Effector memory CD8-positive, alpha-beta T cell (primary cell): ENCODE measurements at regions not wholly inside any gene's neighbourhood (a gene's known extent, or its start where the extent isn't known, plus 50 kb on each side); places are given as distances from the start of the nearest gene placed in this dataset.

Source experiments
- ATAC-seq: fragments of 150-1000 bp; cut with Tn5 transposase; replicated peaks from 2 replicates; pipeline ENCODE4 v1.10.0; 2021; ENCODE audit warnings: mild to moderate bottlenecking, moderate library complexity
- DNase-seq, 3 experiments: peaks; one replicate each; pipeline ENCODE4 v3.0.0; 2021
- H3K27ac Mint-ChIP-seq, 2 donors: one replicate each; pipeline ENCODE4 v1.8.0; 2022; ENCODE audit warnings: mild to moderate bottlenecking in 2 of 2, mixed read lengths in 2 of 2, moderate library complexity in 2 of 2
- H3K27me3 Mint-ChIP-seq, 2 donors: one replicate each; pipeline ENCODE4 v1.8.0; 2022; ENCODE audit warnings: mixed read lengths in 2 of 2
- H3K36me3 Mint-ChIP-seq: one replicate; pipeline ENCODE4 v1.8.0; 2022; ENCODE audit warnings: mild to moderate bottlenecking, moderate library complexity, mixed read lengths; ENCODE audit not compliant: insufficient read depth
- H3K4me1 Mint-ChIP-seq, 2 donors: one replicate each; pipeline ENCODE4 v1.8.0; 2022; ENCODE audit warnings: low read depth in 2 of 2, mixed read lengths in 2 of 2
- H3K4me3 Mint-ChIP-seq, 2 donors: one replicate each; pipeline ENCODE4 v1.8.0; 2022; ENCODE audit warnings: mild to moderate bottlenecking in 2 of 2, mixed read lengths in 2 of 2, moderate library complexity in 2 of 2
- H3K9me3 Mint-ChIP-seq, 2 donors: one replicate each; pipeline ENCODE4 v1.8.0; 2022; ENCODE audit warnings: mixed read lengths in 2 of 2

- ATAC-seq (no peak), DNase-seq (no peak)
- H3K27me3 Mint-ChIP-seq = peaks cover 77 to 83% of the 10 kb centered on the region in 2 donors
- peaks cover 3 to 7% of the 10 kb centered on the region in 2 donors for H3K4me1 Mint-ChIP-seq
- no peaks in the 10 kb centered on the region for H3K9me3 Mint-ChIP-seq
- no peak overlapping the region for H3K27ac Mint-ChIP-seq
- H3K36me3 Mint-ChIP-seq = no peaks in the 10 kb centered on the region
- H3K4me3 Mint-ChIP-seq = no peak overlapping the region
Measured at GRCh38 chr10:100684688-100685235, 60.6 kb upstream of the PAX2 start.

GRCh38 chr10:100685331-100685730, 60.1 kb upstream of the PAX2 start:
- Mint-ChIP-seq H3K27ac (no peak overlapping the region), H3K4me1 (peaks cover 3 to 7% of the 10 kb centered on the region in 2 donors), H3K4me3 (no peak overlapping the region), H3K27me3 (peaks cover 77 to 78% of the 10 kb centered on the region in 2 donors), H3K9me3 (no peaks in the 10 kb centered on the region), H3K36me3 (no peaks in the 10 kb centered on the region)
- DNase-seq (no peak), ATAC-seq (no peak)

- Mint-ChIP-seq H3K27ac (no peak overlapping the region), H3K36me3 (no peaks in the 10 kb centered on the region), H3K4me1 (peaks cover 3 to 7% of the 10 kb centered on the region in 2 donors), H3K9me3 (no peaks in the 10 kb centered on the region), H3K27me3 (peaks cover 84 to 95% of the 10 kb centered on the region in 2 donors), H3K4me3 (no peak overlapping the region)
- ATAC-seq (no peak), DNase-seq (no peak)
Measured at GRCh38 chr10:100687143-100688003, 58.0 kb upstream of the PAX2 start.

- no peak for DNase-seq
- no peaks in the 10 kb centered on the region for H3K36me3 Mint-ChIP-seq
- no peaks in the 10 kb centered on the region for H3K9me3 Mint-ChIP-seq
- H3K4me1 Mint-ChIP-seq = peaks cover 2 to 7% of the 10 kb centered on the region in 2 donors
- ATAC-seq = no peak
- peaks cover 78 to 90% of the 10 kb centered on the region in 2 donors for H3K27me3 Mint-ChIP-seq
- H3K4me3 Mint-ChIP-seq = no peak overlapping the region
- no peak overlapping the region for H3K27ac Mint-ChIP-seq
Measured at GRCh38 chr10:100688201-100688600, 57.2 kb upstream of the PAX2 start.

GRCh38 chr10:100693821-100694220, 51.6 kb upstream of the PAX2 start:
- Mint-ChIP-seq H3K9me3 (no peaks in the 10 kb centered on the region), H3K36me3 (no peaks in the 10 kb centered on the region), H3K4me1 (no peaks in the 10 kb centered on the region), H3K27ac (no peak overlapping the region), H3K27me3 (peaks cover 34 to 40% of the 10 kb centered on the region in 2 donors), H3K4me3 (no peak overlapping the region)
- DNase-seq = no peak
- ATAC-seq = no peak
